Tibial artery (tissue), 4 donors: ENCODE measurements at regions not wholly inside any gene's neighbourhood (a gene's known extent, or its start where the extent isn't known, plus 50 kb on each side); places are given as distances from the start of the nearest gene placed in this dataset.

Experiments used
- DNase-seq, 2 donors: peaks; one replicate each; pipeline ENCODE4 v3.0.0-alpha.2; 2019
- H3K27ac ChIP-seq, 2 donors: fragments of 200-600 bp; sonication (generic) in 1 of 2; 1 replicate in 1 of 2; 2 replicates in 1 of 2; pipeline ENCODE4 v1.5.1; 2018 to 2019; ENCODE audit warnings: mild to moderate bottlenecking in 1 of 2
- H3K27me3 ChIP-seq, 2 donors: fragments of 200-600 bp; sonication (generic) in 1 of 2; one replicate each; pipeline versions ENCODE4 v1.5.1 to v1.6.0; 2016 to 2019
- H3K36me3 ChIP-seq, 3 donors: fragments of 200-600 bp; sonication (generic) in 2 of 3; one replicate each; pipeline ENCODE4 v1.5.1; 2016 to 2019; ENCODE audit warnings: mild to moderate bottlenecking in 2 of 3
- H3K4me1 ChIP-seq, 4 donors: fragments of 200-600 bp; sonication (generic) in 2 of 4; 1 replicate in 3 of 4; 2 replicates in 1 of 4; pipeline ENCODE4 v1.5.1; 2016 to 2019
- H3K4me3 ChIP-seq, 2 donors: fragments of 200-600 bp; sonication (generic) in 1 of 2; 1 replicate in 1 of 2; 2 replicates in 1 of 2; pipeline ENCODE4 v1.5.1; 2018 to 2019; ENCODE audit warnings: mild to moderate bottlenecking in 2 of 2
- H3K9me3 ChIP-seq, 3 donors: fragments of 200-600 bp; sonication (generic) in 1 of 3; one replicate each; pipeline ENCODE4 v1.5.1; 2016 to 2019
- intact Hi-C: fragments of 100-400 bp; cut with DNase I; formaldehyde crosslinking; loops from one replicate; pipeline ENCODE4 v1.15.0; 2023; ENCODE audit warnings: low total_unique reads
- TF ChIP-seq, protein P1 (sequence below), 2 experiments: fragments of 200-600 bp in 1 of 2; fragments of 450-650 bp in 1 of 2; IDR thresholded peaks; one replicate each; pipeline ENCODE4 v1.5.1; 2017 to 2019; ENCODE audit warnings: antibody characterized with exemption in 2 of 2, mild to moderate bottlenecking in 1 of 2, moderate library complexity in 1 of 2

DNA sequence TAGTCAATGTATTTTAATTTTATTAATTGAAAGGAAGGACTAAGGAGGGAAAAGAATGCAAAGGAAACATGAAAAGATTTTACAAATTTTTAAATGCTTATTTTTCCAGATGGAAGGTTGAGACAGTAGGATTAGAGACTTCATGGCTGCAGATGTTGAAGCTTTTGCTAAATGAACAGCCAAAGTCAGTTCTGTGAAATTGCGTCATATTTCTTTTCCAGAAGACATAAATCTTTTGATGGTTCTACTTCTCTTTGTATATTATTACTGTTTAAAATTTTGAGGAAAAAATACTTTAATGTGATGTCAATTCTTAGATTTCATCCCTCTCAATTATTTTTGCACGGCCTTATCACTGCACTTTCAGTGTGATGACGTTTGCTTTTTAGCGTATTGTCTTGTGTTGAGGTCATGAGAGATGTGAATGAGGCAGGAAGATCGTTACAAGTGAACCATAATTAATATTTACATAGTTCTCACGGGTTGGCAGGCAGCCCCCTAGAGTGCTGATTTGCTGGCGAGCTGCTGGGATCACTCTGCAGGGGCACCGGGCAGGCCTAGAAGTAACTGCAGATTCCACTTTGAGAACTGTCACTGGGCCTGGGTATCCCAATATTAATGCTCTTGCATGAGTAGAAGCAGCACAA lies 158.1 kb downstream of the TBXT start:
- TF ChIP-seq, protein P1, sequence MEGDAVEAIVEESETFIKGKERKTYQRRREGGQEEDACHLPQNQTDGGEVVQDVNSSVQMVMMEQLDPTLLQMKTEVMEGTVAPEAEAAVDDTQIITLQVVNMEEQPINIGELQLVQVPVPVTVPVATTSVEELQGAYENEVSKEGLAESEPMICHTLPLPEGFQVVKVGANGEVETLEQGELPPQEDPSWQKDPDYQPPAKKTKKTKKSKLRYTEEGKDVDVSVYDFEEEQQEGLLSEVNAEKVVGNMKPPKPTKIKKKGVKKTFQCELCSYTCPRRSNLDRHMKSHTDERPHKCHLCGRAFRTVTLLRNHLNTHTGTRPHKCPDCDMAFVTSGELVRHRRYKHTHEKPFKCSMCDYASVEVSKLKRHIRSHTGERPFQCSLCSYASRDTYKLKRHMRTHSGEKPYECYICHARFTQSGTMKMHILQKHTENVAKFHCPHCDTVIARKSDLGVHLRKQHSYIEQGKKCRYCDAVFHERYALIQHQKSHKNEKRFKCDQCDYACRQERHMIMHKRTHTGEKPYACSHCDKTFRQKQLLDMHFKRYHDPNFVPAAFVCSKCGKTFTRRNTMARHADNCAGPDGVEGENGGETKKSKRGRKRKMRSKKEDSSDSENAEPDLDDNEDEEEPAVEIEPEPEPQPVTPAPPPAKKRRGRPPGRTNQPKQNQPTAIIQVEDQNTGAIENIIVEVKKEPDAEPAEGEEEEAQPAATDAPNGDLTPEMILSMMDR (IDR thresholded peaks at IDR 0.05): no peak
- H3K4me1 ChIP-seq: peaks cover 0 to 42% (median 35%) of the 10 kb centered on the region in 4 donors
- no peak for DNase-seq
- intact Hi-C loops: loop anchor here (10.0 kb wide), 1 partner anchor 345 kb away; the partner anchor contains the start of gene PDE10A
- H3K27me3 ChIP-seq: peaks cover 0 to 64% of the 10 kb centered on the region in 2 donors
- no peaks in the 10 kb centered on the region for H3K9me3 ChIP-seq
- H3K27ac ChIP-seq: no peak overlapping the region
- H3K4me3 ChIP-seq: no peak overlapping the region
- H3K36me3 ChIP-seq: no peaks in the 10 kb centered on the region

DNA sequence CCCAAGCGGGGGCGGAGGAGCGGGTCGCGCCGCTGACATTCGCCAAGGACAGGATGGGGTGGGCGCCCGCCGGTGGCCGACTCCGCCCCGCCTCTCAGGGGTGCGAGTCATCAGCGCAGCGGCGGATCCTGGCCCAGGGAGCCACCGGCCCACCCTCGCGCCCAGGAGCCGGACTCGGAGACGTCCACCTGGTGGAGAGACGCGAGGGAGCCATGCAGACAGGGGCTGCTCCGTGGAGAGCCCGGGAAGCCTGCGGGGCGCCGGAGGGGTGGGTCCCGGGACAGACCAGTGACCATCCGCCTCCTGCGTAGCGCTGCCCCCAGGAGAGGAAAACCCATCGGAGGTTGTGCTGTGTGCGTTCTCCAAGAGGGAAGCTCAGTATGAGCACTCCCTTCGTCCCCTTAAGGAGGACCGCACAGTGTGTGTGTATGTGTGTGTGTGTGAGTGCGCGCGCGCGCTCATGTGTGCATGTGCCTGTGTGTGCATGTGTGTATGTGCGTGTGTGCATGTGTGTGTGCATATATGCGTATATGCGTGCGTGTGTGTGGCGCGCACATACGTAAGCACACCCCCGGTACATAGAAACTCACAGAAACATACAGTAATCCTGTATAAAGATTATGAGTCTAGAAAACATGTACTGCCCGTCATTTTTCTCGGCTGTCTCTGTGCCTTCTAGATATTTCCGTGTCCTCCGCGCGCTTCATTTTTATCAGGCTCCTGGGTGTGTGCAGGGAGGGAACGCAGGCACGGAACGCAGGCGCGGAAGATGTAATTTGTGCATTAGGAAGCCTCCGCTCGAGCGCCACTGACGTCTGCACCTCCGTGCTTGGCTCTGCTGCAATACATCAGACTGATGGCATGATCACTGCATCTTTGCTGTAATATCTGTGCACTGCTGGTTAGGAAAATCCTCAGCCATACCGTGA lies 158.9 kb downstream of the TBXT start:
- peak in 1 of 2 donors; percentile 18 for DNase-seq

DNA sequence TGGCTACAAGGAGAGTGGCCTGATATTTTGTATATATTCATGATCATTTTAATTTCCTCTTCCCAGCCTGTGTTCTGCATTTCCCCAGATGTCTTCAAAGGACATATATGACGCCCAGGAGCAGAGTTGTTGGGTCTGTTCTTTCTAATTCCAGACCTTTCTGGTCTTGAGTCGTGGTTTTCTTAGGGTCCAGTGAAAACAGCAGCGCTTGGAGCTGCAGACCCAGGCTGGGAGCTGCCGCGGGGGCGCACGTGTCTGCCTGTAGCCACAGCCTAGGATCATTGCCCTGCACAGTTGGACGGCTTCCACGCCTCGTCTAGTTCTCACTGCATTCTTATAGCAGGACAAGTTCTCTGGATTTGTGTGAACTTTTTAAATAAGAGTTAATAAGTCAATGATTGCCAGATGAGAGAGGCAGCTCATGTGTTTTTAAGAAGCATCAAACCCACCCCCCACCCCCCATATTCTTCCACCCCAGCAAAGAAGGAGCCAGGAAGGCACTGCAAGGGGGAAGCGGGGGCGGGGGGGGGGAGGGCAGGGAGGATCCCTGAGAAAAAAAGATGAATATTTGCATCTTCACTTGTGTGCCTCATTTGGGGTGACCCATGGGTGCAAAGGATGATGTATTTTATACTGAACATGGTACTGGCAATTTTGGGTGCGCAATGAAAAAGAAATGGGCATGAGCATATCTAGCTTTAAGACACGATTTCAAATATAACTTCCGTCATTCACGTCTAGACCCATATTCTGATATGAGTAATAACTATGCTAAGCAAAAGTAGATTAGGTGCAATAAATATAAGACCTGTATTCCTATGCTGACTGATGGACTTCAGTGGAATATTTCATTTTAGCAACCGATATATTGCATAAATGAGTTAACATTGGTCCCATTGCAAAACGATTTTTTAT lies 160.0 kb downstream of the TBXT start:
- no peaks in the 10 kb centered on the region for H3K9me3 ChIP-seq
- peaks cover 0 to 42% (median 35%) of the 10 kb centered on the region in 4 donors for H3K4me1 ChIP-seq
- intact Hi-C loops: no loop called here
- no peaks in the 10 kb centered on the region for H3K36me3 ChIP-seq
- TF ChIP-seq, protein P1 (IDR thresholded peaks at IDR 0.05): no peak
- no peak overlapping the region for H3K4me3 ChIP-seq
- no peak overlapping the region for H3K27ac ChIP-seq
- peak; percentile 49 to 82 for DNase-seq
- H3K27me3 ChIP-seq: peaks cover 0 to 61% of the 10 kb centered on the region in 2 donors

More for the DNA sequence above, 158.9 kb downstream of the TBXT start:
- TF ChIP-seq, protein P1 (IDR thresholded peaks at IDR 0.05): no peak
- Histone ChIP-seq H3K36me3 (no peaks in the 10 kb centered on the region), H3K9me3 (no peaks in the 10 kb centered on the region), H3K27me3 (peaks cover 0 to 64% of the 10 kb centered on the region in 2 donors), H3K27ac (no peak overlapping the region), H3K4me3 (peak overlapping the region; percentile 13 to 35), H3K4me1 (peaks cover 0 to 42% (median 35%) of the 10 kb centered on the region in 4 donors)
- intact Hi-C loops: no loop called here

DNA sequence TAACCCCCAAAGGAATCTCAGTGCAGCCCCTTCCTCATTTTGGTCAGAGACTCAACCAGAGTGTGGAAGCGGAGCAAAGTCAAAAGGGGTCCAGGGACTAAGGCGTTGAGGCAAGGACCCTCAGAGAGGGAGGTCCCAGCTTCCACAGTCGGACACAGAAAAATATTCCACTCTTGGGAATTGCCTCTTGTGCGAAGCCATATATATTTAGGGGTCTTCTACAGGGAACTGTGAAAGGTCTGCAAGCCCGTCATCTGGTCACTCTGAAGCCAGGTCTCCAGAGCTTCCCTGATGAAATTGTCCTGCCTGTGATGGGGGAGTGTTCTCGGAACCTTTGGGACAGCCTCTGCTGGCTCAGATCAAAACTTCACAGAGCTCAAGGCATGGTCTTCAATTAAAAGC lies 160.8 kb downstream of the TBXT start:
- H3K4me3 ChIP-seq: peak overlapping the region; percentile 44 to 54
- no peak for DNase-seq
- intact Hi-C loops: no loop called here

More for the DNA sequence above, 160.8 kb downstream of the TBXT start:
- no peak overlapping the region for H3K27ac ChIP-seq
- H3K36me3 ChIP-seq: no peaks in the 10 kb centered on the region
- H3K9me3 ChIP-seq: no peaks in the 10 kb centered on the region
- peaks cover 0 to 54% of the 10 kb centered on the region in 2 donors for H3K27me3 ChIP-seq
- H3K4me1 ChIP-seq: peaks cover 0 to 42% (median 35%) of the 10 kb centered on the region in 4 donors
- TF ChIP-seq, protein P1 (IDR thresholded peaks at IDR 0.05): no peak
